ENCODE measurements at regions not wholly inside any gene's neighbourhood (a gene's known extent, or its start where the extent isn't known, plus 50 kb on each side); places are given as distances from the start of the nearest gene placed in this dataset.

DNA sequence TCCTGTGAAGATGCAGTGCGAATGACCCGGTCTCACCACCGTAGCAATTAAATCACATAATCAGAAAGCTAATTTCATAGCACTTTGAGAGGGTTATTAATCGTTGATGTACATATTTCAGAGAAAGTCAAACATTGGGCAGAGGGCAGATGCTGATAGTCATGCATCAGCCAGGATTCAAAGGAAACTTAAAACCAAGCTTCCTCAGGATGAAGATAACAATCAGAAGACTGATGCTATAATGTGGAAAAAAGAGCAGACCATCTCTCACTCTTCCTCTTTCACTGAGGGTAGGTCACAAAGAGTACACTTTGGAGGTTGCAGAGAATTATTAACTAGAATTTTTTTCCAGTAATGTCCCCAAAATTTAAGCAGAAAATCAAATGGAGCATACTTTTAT, 1027.7 kb upstream of the ZEB2 start:
- TF ChIP-seq, protein P1, sequence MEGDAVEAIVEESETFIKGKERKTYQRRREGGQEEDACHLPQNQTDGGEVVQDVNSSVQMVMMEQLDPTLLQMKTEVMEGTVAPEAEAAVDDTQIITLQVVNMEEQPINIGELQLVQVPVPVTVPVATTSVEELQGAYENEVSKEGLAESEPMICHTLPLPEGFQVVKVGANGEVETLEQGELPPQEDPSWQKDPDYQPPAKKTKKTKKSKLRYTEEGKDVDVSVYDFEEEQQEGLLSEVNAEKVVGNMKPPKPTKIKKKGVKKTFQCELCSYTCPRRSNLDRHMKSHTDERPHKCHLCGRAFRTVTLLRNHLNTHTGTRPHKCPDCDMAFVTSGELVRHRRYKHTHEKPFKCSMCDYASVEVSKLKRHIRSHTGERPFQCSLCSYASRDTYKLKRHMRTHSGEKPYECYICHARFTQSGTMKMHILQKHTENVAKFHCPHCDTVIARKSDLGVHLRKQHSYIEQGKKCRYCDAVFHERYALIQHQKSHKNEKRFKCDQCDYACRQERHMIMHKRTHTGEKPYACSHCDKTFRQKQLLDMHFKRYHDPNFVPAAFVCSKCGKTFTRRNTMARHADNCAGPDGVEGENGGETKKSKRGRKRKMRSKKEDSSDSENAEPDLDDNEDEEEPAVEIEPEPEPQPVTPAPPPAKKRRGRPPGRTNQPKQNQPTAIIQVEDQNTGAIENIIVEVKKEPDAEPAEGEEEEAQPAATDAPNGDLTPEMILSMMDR (IDR thresholded peaks at IDR 0.05 in 2 of 3, conservative IDR thresholded peaks at IDR 0.05 in 1 of 3; ENCODE audit: borderline replicate concordance in 1 of 3, insufficient read depth in 1 of 3, low read depth in 2 of 3, low read length in 2 of 3): no peak
- no peak for TF ChIP-seq RAD21 (IDR thresholded peaks at IDR 0.05; ENCODE audit: low read depth)
- no peak for TF ChIP-seq ZFX (IDR thresholded peaks at IDR 0.05)
- TF ChIP-seq POLR2A (IDR thresholded peaks at IDR 0.05; ENCODE audit: borderline replicate concordance, extremely low read depth, insufficient read depth, insufficient read length): no peak
- TF ChIP-seq SIN3A (IDR thresholded peaks at IDR 0.05; ENCODE audit: low read depth): no peak
